Thyroid gland (tissue), 4 donors: ENCODE measurements at regions not wholly inside any gene's neighbourhood (a gene's known extent, or its start where the extent isn't known, plus 50 kb on each side); places are given as distances from the start of the nearest gene placed in this dataset.

Experiments used
- DNase-seq, 2 donors: peaks; one replicate each; pipeline ENCODE4 v3.0.0-alpha.2; 2019
- H3K27ac ChIP-seq, 3 donors: fragments of 200-600 bp; sonication (generic); 1 replicate in 2 of 3; 2 replicates in 1 of 3; pipeline ENCODE4 v1.5.1; 2016 to 2019; ENCODE audit warnings: mild to moderate bottlenecking in 1 of 3, moderate library complexity in 1 of 3
- H3K27me3 ChIP-seq: fragments of 200-600 bp; sonication (generic); one replicate; pipeline ENCODE4 v1.5.1; 2019
- H3K36me3 ChIP-seq, 2 donors: fragments of 200-600 bp; sonication (generic); one replicate each; pipeline ENCODE4 v1.5.1; 2016 to 2019
- H3K4me1 ChIP-seq, 2 donors: fragments of 200-600 bp; sonication (generic); one replicate each; pipeline ENCODE4 v1.5.1; 2017 to 2019
- H3K4me3 ChIP-seq, 3 donors: fragments of 200-600 bp; sonication (generic); replicated peaks in 1 of 3; 1 replicate in 2 of 3; 2 replicates in 1 of 3; pipeline ENCODE4 v1.5.1; 2016; ENCODE audit warnings: mild to moderate bottlenecking in 1 of 3
- H3K9me3 ChIP-seq: fragments of 200-600 bp; sonication (generic); one replicate; pipeline ENCODE4 v1.5.1; 2017
- CTCF ChIP-seq, 6 experiments: fragments of 200-600 bp in 3 of 6; fragments of 450-650 bp in 3 of 6; sonication (generic) in 3 of 6; IDR thresholded peaks; one replicate each; pipeline ENCODE4 v1.5.1; 2016 to 2019; ENCODE audit warnings: antibody characterized with exemption in 6 of 6, mild to moderate bottlenecking in 2 of 6, inconsistent platforms in 1 of 6, moderate library complexity in 1 of 6
- POLR2A ChIP-seq, 2 donors: fragments of 450-650 bp; IDR thresholded peaks; one replicate each; pipeline ENCODE4 v1.6.1; 2017; ENCODE audit warnings: antibody characterized with exemption in 2 of 2, mild to moderate bottlenecking in 2 of 2, moderate library complexity in 1 of 2
- WGBS, 2 donors: methylation state at CpG; one replicate each; pipeline ENCODE4 v1.1.5; 2017; 5-methylcytosine and 5-hydroxymethylcytosine counted together
- intact Hi-C: fragments of 100-400 bp; cut with DNase I; formaldehyde crosslinking; loops from one replicate; pipeline ENCODE4 v1.15.1; 2023

GRCh38 chr4:114286262-114286810 is 306.9 kb upstream of the ARSJ start:
- TF ChIP-seq CTCF (IDR thresholded peaks at IDR 0.05), result no peak
- TF ChIP-seq POLR2A (IDR thresholded peaks at IDR 0.05), result no peak
- 90 to 91% methylated on average over 3 of the region's 3 CpGs for WGBS, 2 donors
- DNase-seq, result no peak
- intact Hi-C loops, result no loop called here
- H3K27me3 ChIP-seq, result no peaks in the 10 kb centered on the region
- H3K4me3 ChIP-seq, result no peak overlapping the region
- H3K9me3 ChIP-seq, result no peaks in the 10 kb centered on the region
- no peaks in the 10 kb centered on the region for H3K4me1 ChIP-seq
- H3K36me3 ChIP-seq, result no peaks in the 10 kb centered on the region
- H3K27ac ChIP-seq, result no peak overlapping the region

- TF ChIP-seq POLR2A (IDR thresholded peaks at IDR 0.05) (no peak), CTCF (IDR thresholded peaks at IDR 0.05) (no peak)
- intact Hi-C loops, result no loop called here
- Histone ChIP-seq H3K27me3 (no peaks in the 10 kb centered on the region), H3K9me3 (no peaks in the 10 kb centered on the region), H3K27ac (no peak overlapping the region), H3K4me3 (no peak overlapping the region), H3K4me1 (no peaks in the 10 kb centered on the region), H3K36me3 (no peaks in the 10 kb centered on the region)
- 74 to 79% methylated on average over 10 of the region's 10 CpGs for WGBS, 2 donors
- no peak for DNase-seq
These were observed 307.7 kb upstream of the ARSJ start for GRCh38 chr4:114287079-114287696.

GRCh38 chr4:114296126-114296525 is 302.5 kb upstream of the UGT8 start:
- Histone ChIP-seq H3K4me3 (no peak overlapping the region), H3K27me3 (no peaks in the 10 kb centered on the region), H3K9me3 (no peaks in the 10 kb centered on the region), H3K27ac (no peak overlapping the region), H3K36me3 (no peaks in the 10 kb centered on the region), H3K4me1 (no peaks in the 10 kb centered on the region)
- TF ChIP-seq POLR2A (IDR thresholded peaks at IDR 0.05), result no peak
- TF ChIP-seq CTCF (IDR thresholded peaks at IDR 0.05), result no peak
- WGBS, 2 donors, result 92 to 95% methylated on average over 5 to 12 of the region's 17 CpGs
- intact Hi-C loops, result no loop called here
- no peak for DNase-seq

- no peaks in the 10 kb centered on the region for H3K27me3 ChIP-seq
- no peak overlapping the region for H3K4me3 ChIP-seq
- H3K9me3 ChIP-seq, result no peaks in the 10 kb centered on the region
- TF ChIP-seq CTCF (IDR thresholded peaks at IDR 0.05), result no peak
- no peak for TF ChIP-seq POLR2A (IDR thresholded peaks at IDR 0.05)
- no peak overlapping the region for H3K27ac ChIP-seq
- no peak for DNase-seq
- H3K4me1 ChIP-seq, result no peaks in the 10 kb centered on the region
- no peaks in the 10 kb centered on the region for H3K36me3 ChIP-seq
- intact Hi-C loops, result no loop called here
- 61 to 68% methylated on average over 2 of the region's 2 CpGs for WGBS, 2 donors
These were observed 296.1 kb upstream of the UGT8 start for GRCh38 chr4:114302472-114302871.

GRCh38 chr4:114304046-114304445 is 294.6 kb upstream of the UGT8 start:
- WGBS, 2 donors, result 80 to 85% methylated on average over 2 of the region's 2 CpGs
- DNase-seq, result no peak
- Histone ChIP-seq H3K9me3 (no peaks in the 10 kb centered on the region), H3K27me3 (no peaks in the 10 kb centered on the region), H3K4me1 (no peaks in the 10 kb centered on the region), H3K27ac (no peak overlapping the region), H3K36me3 (no peaks in the 10 kb centered on the region), H3K4me3 (no peak overlapping the region)
- intact Hi-C loops, result no loop called here
- TF ChIP-seq POLR2A (IDR thresholded peaks at IDR 0.05) (no peak), CTCF (IDR thresholded peaks at IDR 0.05) (no peak)
